Panc1 (cell line): ENCODE measurements at regions not wholly inside any gene's neighbourhood (a gene's known extent, or its start where the extent isn't known, plus 50 kb on each side); places are given as distances from the start of the nearest gene placed in this dataset.

Experiments used
- ATAC-seq: fragments of 200-7000 bp; cut with Tn5 transposase; 2 replicates; pipeline ENCODE4 v1.9.1; 2020; ENCODE audit warnings: mild to moderate bottlenecking, moderate library complexity
- BruUV-seq: library from RNA; stranded (reverse); fragments of 400-500 nt; replicated peaks from 2 replicates; lab custom pipeline; 2021; lab: Mats Ljungman, UMichigan
- CTCF ChIA-PET: fragments of 300-600 bp; sonication (Branson Sonifier 250); formaldehyde crosslinking; loops from one replicate; lab custom pipeline; 2022; ENCODE audit warnings: antibody characterized with exemption; lab: Charles Lee
- POLR2A ChIA-PET: fragments of 300-600 bp; sonication (Branson Sonifier 250); formaldehyde crosslinking; loops from one replicate; lab custom pipeline; 2022; ENCODE audit warnings: antibody characterized with exemption; lab: Charles Lee
- DNase-seq: peaks from one replicate; pipeline ENCODE4 v3.0.0-alpha.2; 2010; ENCODE audit warnings: low read depth, low spot score
- H3K27ac ChIP-seq: 2 replicates; pipeline ENCODE4 v1.5.1; 2011; ENCODE audit warnings: mild to moderate bottlenecking, low read length, inconsistent platforms
- H3K27me3 ChIP-seq: fragments of 200-500 bp; sonication (Bioruptor generic); 2 replicates; pipeline ENCODE4 v1.6.0; 2014; ENCODE audit warnings: low read length, inconsistent platforms; ENCODE audit not compliant: control insufficient read depth, insufficient read depth
- H3K36me3 ChIP-seq: fragments of 200-500 bp; sonication (Bioruptor generic); 2 replicates; pipeline ENCODE4 v1.5.1; 2014; ENCODE audit warnings: inconsistent platforms, mild to moderate bottlenecking, low read length, moderate library complexity; ENCODE audit not compliant: control insufficient read depth, insufficient read depth
- H3K4me1 ChIP-seq: 2 replicates; pipeline ENCODE4 v1.5.1; 2011; ENCODE audit warnings: inconsistent platforms, mild to moderate bottlenecking, low read length, moderate library complexity; ENCODE audit not compliant: control insufficient read depth, insufficient read depth
- H3K4me3 ChIP-seq, 2 experiments: 2 replicates each; pipeline ENCODE4 v1.5.1; 2011 to 2012; ENCODE audit warnings: low read depth in 2 of 2, low read length in 2 of 2, mild to moderate bottlenecking in 2 of 2, inconsistent platforms in 1 of 2, moderate library complexity in 1 of 2
- H3K9me3 ChIP-seq: fragments of 200-500 bp; sonication (Bioruptor generic); 2 replicates; pipeline ENCODE4 v1.5.1; 2014; ENCODE audit warnings: low read depth, mild to moderate bottlenecking, inconsistent platforms, low read length, moderate library complexity; ENCODE audit not compliant: control insufficient read depth, insufficient read depth
- CTCF ChIP-seq: fragments of 450-650 bp; IDR thresholded peaks from 2 replicates; pipeline ENCODE4 v1.5.1; 2017; ENCODE audit warnings: mild to moderate bottlenecking
- POLR2AphosphoS5 ChIP-seq: IDR thresholded peaks from 2 replicates; pipeline ENCODE4 v1.6.1; 2012; ENCODE audit warnings: mild to moderate bottlenecking, low read depth, low read length, moderate library complexity
- REST ChIP-seq, 2 experiments: IDR thresholded peaks; 2 replicates each; pipeline ENCODE4 v1.6.1; 2011 to 2012; ENCODE audit warnings: low read depth in 2 of 2, control low read depth in 1 of 2, low read length in 1 of 2, mild to moderate bottlenecking in 1 of 2, moderate library complexity in 1 of 2; ENCODE audit not compliant: insufficient read depth in 1 of 2
- SIN3A ChIP-seq: IDR thresholded peaks from 2 replicates; pipeline ENCODE4 v1.6.1; 2012; ENCODE audit warnings: low read depth, mild to moderate bottlenecking, low read length, moderate library complexity, borderline replicate concordance; ENCODE audit not compliant: insufficient read depth
- TCF7L2 ChIP-seq: IDR thresholded peaks from 2 replicates; pipeline ENCODE4 v1.6.1; 2011; ENCODE audit warnings: mild to moderate bottlenecking, low read depth, low read length, inconsistent platforms
- in situ Hi-C: cut with HindIII; loops from 2 replicates; pipeline ENCODE4 v1.10.0; 2016; ENCODE audit warnings: low sequenced_read_pairs, low pct_unique_long_range_greater_than_20kb
- intact Hi-C: fragments of 100-400 bp; cut with micrococcal nuclease; formaldehyde crosslinking; loops from one replicate; pipeline ENCODE4 v1.10.0; 2022; ENCODE audit not compliant: unreplicated experiment

GRCh38 chr6:16822975-16823717, 61.9 kb upstream of the ATXN1 start:
- TF ChIP-seq CTCF = no peak
- TF ChIP-seq REST (IDR thresholded peaks at IDR 0.05; ENCODE audit: insufficient read depth in 1 of 2, low read depth in 2 of 2, low read length in 1 of 2) = no peak
- TF ChIP-seq SIN3A = no peak
- no peak for TF ChIP-seq POLR2AphosphoS5
- TF ChIP-seq TCF7L2 = no peak
- H3K9me3 ChIP-seq = no peaks in the 10 kb centered on the region
- ChIA-PET POLR2A (interaction anchor here (0.6 kb wide), 1 partner anchor 111 kb away, joined by 4 read pairs; no protein-coding TSS in a partner anchor), CTCF (interaction anchor here (0.5 kb wide), 1 partner anchor 277 kb away, joined by 3 read pairs; no protein-coding TSS in a partner anchor)
- peaks cover 2% of the 10 kb centered on the region; the same call in 1 of the 2 replicates for H3K27me3 ChIP-seq
- H3K4me3 ChIP-seq = no peak overlapping the region
- in situ Hi-C loops (no loop called here), intact Hi-C loops (no loop called here)
- H3K36me3 ChIP-seq = no peaks in the 10 kb centered on the region
- DNase-seq (no peak), ATAC-seq (no peak)
- H3K27ac ChIP-seq = no peak overlapping the region
- no TSS peak for BruUV-seq
- H3K4me1 ChIP-seq = no peaks in the 10 kb centered on the region

GRCh38 chr6:16822529-16822928, 61.3 kb upstream of the ATXN1 start:
- peaks cover 2% of the 10 kb centered on the region; the same call in 1 of the 2 replicates for H3K27me3 ChIP-seq
- no peak overlapping the region for H3K27ac ChIP-seq
- H3K4me3 ChIP-seq = no peak overlapping the region
- H3K4me1 ChIP-seq = no peaks in the 10 kb centered on the region
- TF ChIP-seq REST (IDR thresholded peaks at IDR 0.05; ENCODE audit: insufficient read depth in 1 of 2, low read depth in 2 of 2, low read length in 1 of 2) (no peak), SIN3A (no peak), POLR2AphosphoS5 (no peak), CTCF (no peak), TCF7L2 (no peak)
- intact Hi-C loops = no loop called here
- POLR2A ChIA-PET = no interaction called here
- CTCF ChIA-PET = interaction anchor here (0.5 kb wide), 1 partner anchor 277 kb away, joined by 3 read pairs; no protein-coding TSS in a partner anchor
- no peaks in the 10 kb centered on the region for H3K9me3 ChIP-seq
- no peak for ATAC-seq
- DNase-seq = no peak
- in situ Hi-C loops = no loop called here
- BruUV-seq = no TSS peak
- no peaks in the 10 kb centered on the region for H3K36me3 ChIP-seq
